ENCODE measurements at regions not wholly inside any gene's neighbourhood (a gene's known extent, or its start where the extent isn't known, plus 50 kb on each side); places are given as distances from the start of the nearest gene placed in this dataset.

- TF ChIP-seq POLR2A (IDR thresholded peaks at IDR 0.05): no peak
- TF ChIP-seq CTCF (IDR thresholded peaks at IDR 0.05): no peak
Observed at GRCh38 chr13:99075268-99076191, 97.7 kb upstream of the DOCK9 start.

Data from adrenal gland (tissue), 5 donors.